GM19468 (cell line): ENCODE measurements at regions not wholly inside any gene's neighbourhood (a gene's known extent, or its start where the extent isn't known, plus 50 kb on each side); places are given as distances from the start of the nearest gene placed in this dataset.
"Not testable (repeated sequence)": the region's sequence is repeated elsewhere in the genome, so short reads cannot be mapped to it uniquely, and the experiment has no call there.

Experiments
- ATAC-seq: cut with Tn5 transposase; IDR thresholded peaks from one replicate; pipeline ENCODE4 v1.9.1; 2021; ENCODE audit warnings: mild to moderate bottlenecking, moderate library complexity, moderate number of reproducible peaks; ENCODE audit not compliant: unreplicated experiment; ENCODE audit errors: extremely low read depth

DNA sequence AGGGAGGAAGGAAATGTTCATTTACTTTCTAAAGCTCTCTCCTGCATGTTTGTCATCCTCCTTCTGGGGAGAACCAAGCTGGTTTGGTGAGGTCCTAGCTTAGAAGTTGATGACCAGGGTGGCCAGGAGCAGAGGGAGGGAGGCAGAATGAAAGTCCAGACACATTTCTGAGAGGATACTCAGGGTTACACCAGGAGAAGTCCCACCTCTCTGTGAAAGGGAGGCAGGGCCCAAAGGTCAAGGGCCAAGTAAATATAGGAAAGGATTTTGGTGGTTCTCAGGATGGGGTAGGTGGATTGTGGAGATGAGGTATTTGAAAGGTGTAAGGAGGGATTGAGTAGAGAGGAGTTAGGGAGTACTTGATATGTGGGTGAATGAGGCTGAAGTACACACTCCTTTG, 58.0 kb upstream of the FBXO11 start:
- ATAC-seq = no peak

DNA sequence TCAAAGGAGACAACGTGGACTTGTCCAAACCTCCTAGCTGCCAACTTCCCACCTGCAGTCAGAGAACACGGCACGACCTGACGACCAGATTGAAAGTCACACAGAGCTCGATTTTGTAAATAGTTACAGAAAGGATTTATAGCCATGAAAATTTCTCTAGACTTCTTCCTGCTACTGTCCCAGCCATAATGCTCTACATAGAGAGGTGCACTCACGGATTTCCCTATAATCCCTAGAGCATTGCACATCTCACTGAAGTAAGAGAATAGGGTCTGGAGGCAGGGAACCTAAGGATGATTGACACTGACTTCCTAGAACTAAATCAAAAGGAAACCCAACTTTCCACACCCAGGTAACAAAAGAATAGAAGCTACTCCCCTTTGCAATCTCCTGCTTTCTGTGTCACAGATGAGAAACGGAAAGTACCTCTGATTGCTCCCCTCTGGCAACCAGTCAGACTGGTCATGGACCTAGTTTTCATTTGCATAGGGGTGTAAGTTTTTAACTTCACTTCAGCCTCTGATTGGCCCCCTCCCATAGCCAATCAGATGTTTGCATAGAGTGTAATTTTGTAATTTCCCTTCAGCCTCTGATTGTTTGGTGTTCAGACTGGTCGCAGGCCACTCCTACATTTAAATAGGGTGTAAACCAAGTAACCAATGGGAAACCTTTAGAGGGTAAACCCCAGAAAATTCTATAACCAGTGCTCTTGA, 58.6 kb upstream of the FBXO11 start:
- no peak for ATAC-seq

DNA sequence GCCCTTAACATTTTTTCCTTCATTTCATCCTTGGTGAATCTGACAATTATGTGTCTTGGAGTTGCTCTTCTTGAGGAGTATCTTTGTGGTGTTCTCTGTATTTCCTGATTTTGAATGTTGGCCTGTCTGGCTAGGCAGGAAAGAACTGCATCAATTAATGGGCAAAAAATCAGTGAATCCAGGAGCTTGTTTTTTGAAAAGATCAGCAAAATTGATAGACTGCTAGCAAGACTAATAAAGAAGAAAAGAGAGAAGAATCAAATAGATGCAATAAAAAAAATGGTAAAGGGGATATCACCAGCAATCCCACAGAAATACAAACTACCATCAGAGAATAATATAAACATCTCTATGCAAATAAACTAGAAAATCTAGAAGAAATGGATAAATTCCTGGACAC, 70.4 kb upstream of the FBXO11 start:
- ATAC-seq = not testable (repeated sequence)

DNA sequence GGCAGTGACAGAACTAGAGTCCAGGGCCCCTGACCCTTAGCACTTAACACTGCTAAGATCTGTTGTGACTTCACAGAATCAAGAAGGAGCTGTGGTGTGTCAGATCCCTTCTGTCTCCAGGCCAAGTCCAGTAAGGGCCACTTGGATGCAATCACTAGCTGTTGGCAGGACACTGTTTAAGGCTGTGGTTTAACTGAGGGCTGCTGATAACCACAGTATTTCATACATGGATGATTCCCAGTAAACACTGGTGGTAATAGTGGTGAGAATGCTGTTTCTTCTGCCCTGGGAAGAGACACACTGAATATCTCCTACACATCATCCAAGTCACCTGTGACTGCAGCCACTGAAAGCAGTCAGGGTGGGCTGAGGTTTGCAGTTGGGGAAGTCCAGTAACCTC, 77.7 kb upstream of the FBXO11 start:
- no peak for ATAC-seq

DNA sequence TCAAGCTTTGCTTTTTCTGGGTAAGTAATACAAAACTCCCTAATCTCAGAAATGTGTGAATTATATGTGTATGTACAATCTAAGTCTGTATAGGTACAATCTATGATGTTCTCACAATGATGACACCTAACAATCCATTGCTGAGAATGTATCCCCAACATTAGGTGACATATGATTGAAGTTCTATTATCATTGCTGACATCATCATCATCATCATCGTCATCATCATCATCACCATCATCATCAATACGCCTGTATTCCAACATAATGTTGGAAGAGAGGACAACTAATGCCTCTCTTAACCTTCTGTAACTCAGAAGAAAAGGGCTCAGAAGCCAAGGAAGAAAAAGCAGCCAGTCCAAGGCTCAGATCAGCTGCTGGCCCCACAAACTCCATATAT, 84.2 kb upstream of the FBXO11 start:
- ATAC-seq = no peak

DNA sequence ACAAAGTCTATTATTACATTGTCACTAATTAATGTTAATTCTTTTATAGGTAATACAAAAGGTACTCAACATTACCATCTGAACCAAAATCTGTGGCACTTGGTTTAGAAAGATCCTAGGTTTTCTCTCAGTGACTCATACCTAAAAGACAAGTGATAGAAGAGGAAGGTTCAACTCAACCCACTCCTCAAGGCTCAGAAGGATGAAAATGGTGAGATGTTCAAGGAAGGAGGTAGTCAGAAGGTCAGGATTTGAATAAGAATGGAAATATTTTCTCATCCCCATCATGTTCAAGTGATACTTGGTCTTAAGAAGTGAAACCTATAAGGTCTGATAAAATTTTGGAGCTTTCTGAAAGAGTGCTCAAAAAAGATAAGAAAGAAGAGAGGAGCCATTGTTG, 86.4 kb upstream of the FBXO11 start:
- ATAC-seq = no peak

DNA sequence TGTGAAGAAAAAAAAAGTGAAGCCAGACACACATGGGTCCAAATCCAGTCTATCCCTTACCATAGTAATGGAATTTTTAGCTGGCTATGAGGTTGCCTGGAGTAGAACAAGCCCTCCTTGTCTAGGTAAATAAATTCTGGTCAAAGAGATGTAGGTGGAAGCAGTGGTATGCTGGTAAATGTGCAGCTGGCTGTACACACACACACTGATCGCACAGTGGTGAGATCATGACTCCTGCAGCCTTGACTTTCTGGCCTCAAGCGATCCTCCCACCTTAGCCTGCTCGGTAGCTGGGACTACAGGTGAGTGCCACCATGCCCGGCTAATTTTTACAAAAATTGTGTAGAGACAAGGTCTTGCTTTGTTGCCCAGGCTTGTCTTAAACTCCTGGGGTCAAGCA, 90.5 kb upstream of the FBXO11 start:
- no peak for ATAC-seq

DNA sequence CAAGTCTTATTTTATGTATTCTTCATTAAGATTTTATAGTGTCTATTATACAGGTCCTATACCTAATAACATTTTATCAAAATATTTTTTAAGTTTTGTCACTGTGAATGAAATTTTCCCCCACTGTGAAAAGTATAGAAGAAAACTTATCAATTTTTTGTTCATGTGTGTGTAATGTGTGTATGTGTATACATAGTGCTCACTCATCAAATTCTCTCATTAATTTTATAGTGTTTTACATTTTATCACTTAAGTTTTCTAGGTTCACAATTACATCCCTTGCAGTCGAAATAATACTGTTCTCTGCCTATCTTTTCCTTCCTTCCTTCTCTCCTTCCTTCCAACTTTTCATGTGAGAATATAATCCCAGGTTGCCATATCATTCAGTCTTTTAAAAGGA, 93.2 kb upstream of the FBXO11 start:
- ATAC-seq = no peak

DNA sequence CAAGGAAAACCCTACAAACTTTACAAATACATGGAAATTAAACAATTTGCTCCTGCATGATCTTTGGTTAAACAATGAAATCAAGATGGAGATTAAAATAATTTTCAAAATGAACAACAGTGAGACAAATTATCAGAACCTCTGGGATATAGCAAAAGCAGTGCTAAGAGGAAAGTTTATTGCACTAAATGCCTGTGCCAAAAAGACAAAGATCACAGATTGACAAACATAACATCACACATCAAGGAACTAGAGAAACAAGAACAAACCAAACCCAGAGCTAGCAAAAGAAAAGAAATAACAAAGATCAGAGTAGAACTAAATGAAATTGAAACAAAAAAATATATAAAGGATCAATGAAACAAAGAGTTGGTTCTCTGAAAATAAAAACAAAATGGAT, 95.2 kb upstream of the FBXO11 start:
- no peak for ATAC-seq

DNA sequence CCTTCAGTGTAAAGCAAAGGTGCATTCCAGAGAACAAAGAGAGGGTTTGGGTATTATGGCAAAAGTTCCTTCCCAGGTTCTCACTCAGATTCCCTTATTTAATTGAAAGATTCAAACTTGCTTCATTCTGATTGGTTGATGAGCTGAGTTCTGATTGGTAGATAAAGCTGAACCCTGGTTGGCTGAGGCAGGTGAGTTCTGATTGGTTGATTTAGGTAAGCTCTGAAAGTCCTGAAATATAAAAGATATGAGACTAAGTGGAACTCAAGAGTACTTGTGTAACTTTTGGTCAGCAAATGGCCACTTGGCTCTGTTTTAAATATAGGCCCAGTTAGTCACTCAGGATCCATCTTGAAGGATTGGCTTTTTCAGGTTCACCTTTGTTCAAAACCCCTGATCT, 99.8 kb upstream of the FBXO11 start:
- no peak for ATAC-seq

DNA sequence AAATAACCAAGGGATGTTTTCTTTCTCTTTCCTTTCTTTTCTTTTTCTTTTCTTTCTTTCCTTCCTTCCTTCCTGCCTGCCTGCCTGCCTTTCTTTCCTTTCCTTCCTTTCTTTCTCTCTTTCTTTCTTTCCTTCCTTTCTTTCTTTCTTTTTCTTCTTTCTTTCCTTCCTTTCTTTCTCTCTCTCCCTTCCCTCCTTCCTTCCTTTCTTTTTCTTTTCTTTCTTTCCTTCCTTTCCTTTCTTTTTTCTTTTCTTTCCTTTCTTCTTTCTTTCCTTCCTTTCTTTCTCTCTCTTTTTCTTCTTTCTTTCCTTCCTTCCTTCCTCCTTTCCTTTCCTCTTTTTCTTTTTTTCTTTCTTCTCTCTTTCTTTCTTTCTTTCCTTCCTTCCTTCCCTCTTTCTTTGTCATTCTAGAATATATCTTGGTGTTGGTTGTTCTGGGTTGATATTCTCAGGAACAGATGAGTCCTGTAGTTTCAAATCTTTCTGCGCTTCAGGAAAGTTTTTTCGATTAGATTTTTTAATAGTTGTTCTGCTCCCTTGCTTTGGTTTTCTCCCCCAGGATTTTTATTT, 101.5 kb upstream of the FBXO11 start:
- ATAC-seq = no peak

DNA sequence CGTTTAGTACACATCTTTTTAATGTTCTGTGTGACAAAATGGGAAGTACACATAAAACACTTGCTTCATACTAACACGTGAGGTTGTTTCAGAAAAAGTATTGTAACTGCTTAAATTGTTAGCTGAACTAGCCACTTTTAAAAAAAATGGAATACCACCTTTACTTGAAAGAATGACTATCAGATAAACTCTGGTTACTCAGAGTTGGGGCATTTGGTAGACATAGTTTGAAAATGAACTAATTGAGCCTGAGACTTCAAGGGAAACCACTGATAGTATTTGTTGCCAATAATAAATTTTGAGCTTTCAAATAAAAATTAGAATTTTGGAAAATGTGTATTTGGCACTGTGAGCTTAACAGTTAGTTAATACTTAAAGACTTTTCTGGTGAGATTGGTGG, 103.0 kb upstream of the FBXO11 start:
- no peak for ATAC-seq

DNA sequence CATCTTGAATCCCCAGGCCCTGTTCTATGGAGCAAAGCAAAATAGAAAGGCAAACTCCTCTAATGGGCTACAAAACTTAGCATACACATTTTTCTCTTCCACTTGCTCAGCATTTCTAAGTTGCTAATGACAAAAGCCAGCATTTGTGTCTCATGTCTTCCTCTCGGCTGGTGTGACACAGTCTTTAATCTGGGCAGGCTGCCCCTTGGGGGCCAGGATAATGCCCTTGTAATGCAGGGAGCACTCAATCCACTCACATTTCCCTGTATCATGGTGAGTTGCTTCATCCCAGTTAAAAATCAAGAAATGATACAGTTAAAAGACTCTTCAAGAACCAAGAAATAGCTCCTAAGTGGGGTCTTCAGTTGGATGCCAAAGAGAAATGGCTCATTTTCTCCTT, 109.1 kb upstream of the FBXO11 start:
- no peak for ATAC-seq

DNA sequence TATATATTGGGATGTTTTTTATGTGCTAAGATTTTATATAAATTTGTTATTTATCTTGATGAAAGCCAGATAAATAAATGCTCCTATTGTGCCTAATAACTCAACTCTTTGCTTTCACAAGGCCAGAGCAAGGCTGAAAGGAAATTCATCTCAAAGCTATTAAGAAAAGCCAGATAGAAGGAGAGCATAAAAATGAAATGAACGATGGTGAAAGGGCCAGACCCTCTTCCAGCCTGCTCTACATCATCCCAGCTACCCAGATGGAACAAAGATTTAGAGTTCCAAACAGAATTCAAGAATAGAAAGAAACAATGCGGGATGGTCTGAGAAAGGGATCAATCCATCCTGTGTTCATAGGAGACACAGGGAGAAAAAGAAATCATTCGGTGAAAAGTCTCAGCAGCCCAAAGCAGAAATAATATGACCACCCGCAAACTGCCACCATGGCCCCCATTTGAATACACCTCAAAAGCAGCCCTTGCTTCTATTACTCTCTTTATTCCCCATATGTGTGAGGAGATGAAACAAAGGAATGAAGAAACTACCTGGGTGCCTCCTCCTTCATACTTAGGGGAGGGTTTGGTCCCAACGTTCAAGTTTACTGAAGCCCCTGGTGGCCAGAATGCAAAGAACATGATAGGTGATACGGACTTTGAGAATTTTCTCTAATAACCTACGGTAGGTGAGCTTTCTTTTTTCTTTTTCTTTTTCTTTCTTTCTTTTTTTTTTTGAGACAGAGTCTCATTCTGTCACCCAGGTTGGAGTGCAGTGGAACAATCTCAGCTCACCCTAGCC, 110.1 kb upstream of the FBXO11 start:
- ATAC-seq = no peak

DNA sequence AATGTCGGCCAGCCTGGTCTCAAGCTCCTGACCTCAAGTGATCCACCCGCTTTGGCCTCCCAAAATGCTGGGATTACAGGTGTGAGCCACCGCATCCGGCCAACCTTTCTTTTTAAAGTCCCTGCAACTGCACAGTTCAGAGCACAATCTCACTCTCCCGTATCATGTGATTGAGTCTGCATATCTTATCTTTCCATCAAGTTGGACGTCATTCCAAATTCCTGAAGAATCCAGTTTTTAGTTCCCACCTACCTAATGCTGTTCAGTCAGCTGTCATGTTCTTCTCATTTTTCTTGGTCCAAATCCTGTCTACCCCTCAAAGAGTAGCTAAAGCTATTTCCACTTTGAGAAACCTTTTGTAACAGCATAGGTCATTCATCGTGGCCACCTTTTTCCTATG, 110.8 kb upstream of the FBXO11 start:
- ATAC-seq = no peak

DNA sequence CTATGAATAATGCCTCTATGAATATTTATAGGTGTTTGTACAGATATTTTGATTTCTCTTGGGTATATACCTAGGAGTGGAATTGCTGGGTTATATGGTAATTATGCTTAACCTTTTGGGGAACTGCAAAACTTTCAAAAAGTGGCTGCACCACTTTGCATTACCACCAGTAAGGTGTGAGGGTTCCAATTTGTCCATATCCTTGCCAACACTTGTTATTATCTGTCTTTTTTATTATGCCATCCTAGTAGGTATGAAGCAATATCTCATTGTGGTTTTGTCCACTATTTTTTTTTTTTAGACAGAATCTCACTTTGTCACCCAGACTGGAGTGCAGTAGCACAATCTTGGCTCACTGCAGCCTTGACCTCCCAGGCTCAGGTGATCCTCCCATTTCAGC, 112.2 kb upstream of the FBXO11 start:
- ATAC-seq = no peak

DNA sequence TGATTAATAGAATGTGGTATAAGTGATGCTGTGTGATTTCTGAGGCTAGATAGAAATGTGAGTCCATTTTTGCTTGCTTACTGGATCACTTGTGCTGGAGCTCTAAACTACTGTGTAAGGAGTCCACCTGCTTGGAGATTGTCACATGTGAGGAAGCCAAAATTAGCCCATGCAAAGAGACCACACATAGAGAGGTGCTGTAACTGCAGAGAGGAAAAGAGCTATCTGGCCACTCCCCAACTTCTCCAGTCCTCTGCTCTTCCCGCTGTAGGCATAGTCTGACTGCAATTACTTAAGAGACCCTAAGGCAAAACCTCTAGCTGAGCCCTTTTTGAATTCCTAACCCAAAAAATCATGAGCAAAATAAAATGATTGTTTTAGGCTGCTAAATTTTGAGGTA, 120.6 kb upstream of the FBXO11 start:
- ATAC-seq = no peak

DNA sequence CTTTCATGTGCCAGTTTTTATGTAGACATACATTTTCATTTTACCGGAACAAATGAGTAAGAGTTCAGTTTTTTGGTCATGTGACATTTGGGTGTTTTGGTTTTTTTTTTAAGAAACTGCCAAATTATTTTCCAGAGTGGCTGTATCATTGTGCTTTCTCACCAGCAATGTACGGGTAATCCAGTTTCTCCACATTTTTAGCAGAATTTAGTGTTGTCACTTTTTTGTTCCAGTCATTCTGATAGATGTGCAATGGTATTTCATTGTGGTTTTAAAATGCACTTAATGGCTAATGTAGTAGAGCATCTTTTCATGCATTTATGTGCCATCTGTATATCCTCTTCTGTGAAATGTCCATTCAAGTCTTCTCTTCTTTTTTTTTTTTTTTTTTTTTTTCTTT, 126.5 kb upstream of the FBXO11 start:
- ATAC-seq = no peak

DNA sequence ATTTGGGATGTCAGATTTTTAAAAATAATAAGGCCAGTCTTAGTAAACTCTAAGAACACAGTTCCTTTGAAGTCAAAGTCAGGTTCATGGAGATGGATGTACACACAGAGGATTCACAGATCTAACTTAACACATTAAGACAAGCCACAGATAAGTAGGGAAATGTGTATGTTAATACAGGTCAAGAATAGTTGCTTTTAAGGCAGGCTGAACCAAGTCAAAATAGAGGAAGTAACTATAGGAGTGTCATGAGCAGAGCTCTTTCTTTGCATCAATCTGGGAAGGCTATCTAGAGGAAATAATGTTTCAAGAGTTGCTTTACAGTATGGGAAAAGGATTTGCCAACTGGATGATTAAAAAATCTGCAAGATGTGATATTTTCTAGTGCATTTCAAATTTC, 128.0 kb upstream of the FBXO11 start:
- ATAC-seq = no peak

DNA sequence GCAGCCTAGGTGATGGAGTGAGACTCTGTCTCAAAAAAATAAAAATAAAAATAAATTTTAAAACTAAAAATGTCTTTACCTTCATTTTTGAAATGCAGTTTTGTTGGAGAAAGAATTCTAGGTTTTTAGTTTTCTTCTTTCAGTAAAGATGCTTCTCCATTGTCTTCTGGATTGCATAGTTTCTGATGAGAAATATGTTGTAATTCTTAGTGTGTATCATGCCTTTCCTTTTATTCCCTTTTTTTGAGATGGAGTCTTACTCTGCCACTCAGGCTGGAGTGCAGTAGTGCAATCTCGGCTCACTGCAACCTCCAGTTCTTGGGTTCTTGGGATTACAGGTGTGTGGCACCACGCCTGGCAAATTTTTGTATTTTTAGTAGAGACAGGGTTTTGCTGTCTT, 130.0 kb upstream of the FBXO11 start:
- no peak for ATAC-seq

DNA sequence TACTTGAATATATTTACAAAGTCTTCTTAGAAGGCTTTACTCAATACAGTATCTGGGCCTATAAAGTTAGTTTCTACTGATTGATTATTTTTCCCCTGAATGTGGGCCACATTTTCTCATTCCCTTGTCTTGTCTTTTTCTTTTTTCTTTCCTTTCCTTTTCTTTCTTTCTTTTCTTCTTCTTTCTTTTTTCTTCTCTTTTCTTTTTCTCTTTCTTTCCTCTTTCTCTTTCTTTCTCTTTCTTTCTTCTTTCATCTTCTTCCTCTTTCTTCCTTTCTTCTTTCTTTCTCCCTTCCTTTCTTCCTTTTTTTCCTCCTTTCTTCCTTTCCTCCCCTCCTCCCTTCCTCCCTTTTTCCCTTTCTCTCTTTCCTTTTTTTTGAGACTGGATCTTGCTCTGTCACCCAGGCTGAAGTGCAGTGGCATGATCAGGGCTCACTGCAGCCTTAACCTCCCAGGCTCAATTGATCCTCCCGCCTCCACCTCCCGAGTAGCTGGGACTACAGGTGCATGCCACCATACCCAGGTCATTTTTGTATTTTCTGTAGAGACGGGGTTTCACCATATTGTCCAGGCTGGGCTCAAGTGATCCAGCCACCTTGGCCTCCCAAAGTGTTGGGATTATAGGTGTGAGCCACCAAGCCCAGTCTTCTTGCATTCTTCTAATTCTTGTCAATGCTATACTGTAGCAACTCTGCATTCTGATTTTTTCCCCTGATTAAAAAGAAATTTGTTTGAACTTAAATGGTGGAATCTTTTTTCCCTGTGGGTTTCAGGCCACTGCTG, 133.1 kb upstream of the FBXO11 start:
- ATAC-seq = no peak
